Common myeloid progenitor, CD34-positive (primary cell): ENCODE measurements at regions not wholly inside any gene's neighbourhood (a gene's known extent, or its start where the extent isn't known, plus 50 kb on each side); places are given as distances from the start of the nearest gene placed in this dataset.

Source experiments
- CTCF ChIA-PET: fragments of 350-600 bp; sonication (Branson Sonifier 250); formaldehyde crosslinking; loops from one replicate; lab custom pipeline; 2021; ENCODE audit warnings: antibody characterized with exemption; lab: Charles Lee
- POLR2A ChIA-PET: fragments of 350-600 bp; sonication (Branson Sonifier 250); formaldehyde crosslinking; loops from one replicate; lab custom pipeline; 2021; ENCODE audit warnings: antibody characterized with exemption; lab: Charles Lee
- DNase-seq, 3 donors: peaks; one replicate each; pipeline versions ENCODE4 v3.0.0 to v3.0.0-alpha.2; 2013
- H3K27ac ChIP-seq, 2 experiments: 1 replicate in 1 of 2; 2 replicates in 1 of 2; pipeline ENCODE4 v1.7.0; 2013; ENCODE audit warnings: inconsistent platforms in 2 of 2, low read length in 2 of 2, mild to moderate bottlenecking in 2 of 2, low read depth in 1 of 2, moderate library complexity in 1 of 2; ENCODE audit not compliant: severe bottlenecking in 2 of 2, insufficient read depth in 1 of 2, poor library complexity in 1 of 2
- H3K27me3 ChIP-seq, 5 experiments: replicated peaks in 2 of 5; 1 replicate in 3 of 5; 2 replicates in 2 of 5; pipeline versions ENCODE4 v1.6.1 to v1.7.0; 2013; ENCODE audit warnings: low read length in 4 of 5, mild to moderate bottlenecking in 2 of 5, moderate library complexity in 2 of 5, inconsistent platforms in 1 of 5; ENCODE audit not compliant: insufficient read depth in 5 of 5, control insufficient read depth in 4 of 5
- H3K36me3 ChIP-seq, 4 experiments: 1 replicate in 2 of 4; 2 replicates in 2 of 4; pipeline versions ENCODE4 v1.6.1 to v1.7.0; 2013; ENCODE audit warnings: low read length in 3 of 4, control low read depth in 1 of 4, mild to moderate bottlenecking in 1 of 4; ENCODE audit not compliant: control insufficient read depth in 4 of 4, insufficient read depth in 4 of 4
- H3K4me1 ChIP-seq, 4 experiments: 1 replicate in 3 of 4; 2 replicates in 1 of 4; pipeline versions ENCODE4 v1.6.1 to v1.7.1; 2013; ENCODE audit warnings: low read length in 3 of 4, mild to moderate bottlenecking in 3 of 4, control low read depth in 1 of 4, inconsistent platforms in 1 of 4, moderate library complexity in 1 of 4; ENCODE audit not compliant: control insufficient read depth in 4 of 4, insufficient read depth in 4 of 4; ENCODE audit errors: control extremely low read depth in 1 of 4
- H3K4me3 ChIP-seq, 7 experiments: 1 replicate in 4 of 7; 2 replicates in 3 of 7; pipeline versions ENCODE4 v1.5.1 to v1.7.0; 2013; ENCODE audit warnings: mild to moderate bottlenecking in 7 of 7, low read length in 6 of 7, moderate library complexity in 6 of 7, inconsistent platforms in 2 of 7, low read depth in 2 of 7, control low read depth in 1 of 7; ENCODE audit not compliant: insufficient read depth in 4 of 7, control insufficient read depth in 1 of 7; ENCODE audit errors: extremely low read depth in 1 of 7
- H3K9me3 ChIP-seq, 5 experiments: 1 replicate in 4 of 5; 2 replicates in 1 of 5; pipeline versions ENCODE4 v1.6.1 to v1.7.1; 2013; ENCODE audit warnings: low read length in 4 of 5, mild to moderate bottlenecking in 2 of 5, inconsistent platforms in 1 of 5, low read depth in 1 of 5, moderate library complexity in 1 of 5; ENCODE audit not compliant: control insufficient read depth in 4 of 5, insufficient read depth in 2 of 5; ENCODE audit errors: control extremely low read depth in 1 of 5
- WGBS: methylation state at CpG from one replicate; pipeline ENCODE4 v1.1.5; 2013; ENCODE audit not compliant: insufficient coverage; 5-methylcytosine and 5-hydroxymethylcytosine counted together

DNA sequence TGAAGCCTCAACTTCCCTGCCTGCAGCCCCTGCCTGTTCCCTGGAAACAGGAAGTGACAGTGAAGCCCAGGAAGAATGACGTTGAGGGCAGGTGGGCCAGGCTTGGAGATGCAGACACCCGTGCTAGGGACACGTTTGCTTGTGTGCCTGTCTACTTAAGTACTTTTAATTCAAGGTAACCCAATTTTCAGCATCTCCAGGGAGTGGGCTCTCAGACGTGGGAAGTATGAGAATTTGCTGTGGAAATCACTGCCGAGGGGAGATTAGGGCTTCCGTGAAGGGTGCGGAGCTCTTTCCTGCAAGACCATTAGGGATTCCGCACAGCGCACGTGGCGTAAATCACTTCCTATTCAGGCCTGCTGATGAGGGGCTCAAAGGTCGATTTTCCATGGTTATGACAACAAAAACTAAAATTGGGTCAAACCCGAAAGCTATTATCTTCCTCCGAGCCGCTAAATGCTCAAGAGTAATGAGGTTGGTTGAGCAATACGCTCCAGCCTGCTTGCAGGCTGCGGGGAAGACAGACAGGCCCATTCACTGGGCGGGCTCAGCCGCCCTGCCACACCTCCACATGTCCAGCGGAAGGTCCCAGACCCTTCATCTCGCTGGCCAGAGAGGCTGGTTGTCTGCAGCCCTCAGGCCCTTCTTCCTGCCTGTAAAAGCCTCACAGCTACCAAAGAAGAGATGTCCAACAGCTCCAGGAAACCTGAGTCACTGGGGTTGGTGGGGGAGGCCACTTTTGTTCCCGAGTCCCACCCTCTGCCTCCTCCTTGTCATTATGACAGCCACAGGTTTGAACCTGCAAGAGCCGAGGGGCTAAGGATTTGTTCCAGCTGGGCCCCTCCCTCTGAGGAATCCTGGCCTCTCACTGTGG, 109.9 kb downstream of the RBFOX3 start:
- Histone ChIP-seq H3K9me3 (no peaks in the 10 kb centered on the region), H3K36me3 (no peaks in the 10 kb centered on the region), H3K27me3 (peaks cover 0 to 52% (median 2%) of the 10 kb centered on the region in 5 experiments), H3K27ac (no peak overlapping the region), H3K4me1 (no peaks in the 10 kb centered on the region), H3K4me3 (no peak overlapping the region)
- no peak for DNase-seq
- ChIA-PET POLR2A (no interaction called here), CTCF (no interaction called here)
- 48% methylated on average over 22 of the region's 23 CpGs for WGBS

DNA sequence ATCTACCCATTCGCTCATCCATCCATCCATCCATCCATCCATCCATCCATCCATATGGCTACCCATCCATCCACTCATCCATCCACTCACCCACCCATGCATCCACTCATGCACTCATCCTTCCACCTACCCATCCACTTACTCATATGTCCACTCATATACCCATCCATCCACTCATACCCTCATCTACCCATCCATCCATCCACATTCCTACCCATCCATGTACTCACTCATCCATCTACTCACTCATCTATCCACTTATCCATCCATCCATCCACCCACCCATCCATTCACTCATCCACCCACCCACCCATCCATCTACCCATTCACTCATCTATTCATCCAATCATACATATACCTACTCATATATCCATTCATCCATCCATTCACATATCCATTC, 112.0 kb downstream of the RBFOX3 start:
- no peak overlapping the region for H3K27ac ChIP-seq
- H3K36me3 ChIP-seq: no peaks in the 10 kb centered on the region
- H3K4me1 ChIP-seq: no peaks in the 10 kb centered on the region
- DNase-seq: no peak
- POLR2A ChIA-PET: no interaction called here
- H3K9me3 ChIP-seq: peaks cover 0 to 7% (median 0%) of the 10 kb centered on the region in 5 experiments
- H3K27me3 ChIP-seq: peaks cover 0 to 39% (median 2%) of the 10 kb centered on the region in 5 experiments
- no peak overlapping the region for H3K4me3 ChIP-seq
- WGBS: 0% methylated on average over 1 of the region's 1 CpG
- CTCF ChIA-PET: no interaction called here

DNA sequence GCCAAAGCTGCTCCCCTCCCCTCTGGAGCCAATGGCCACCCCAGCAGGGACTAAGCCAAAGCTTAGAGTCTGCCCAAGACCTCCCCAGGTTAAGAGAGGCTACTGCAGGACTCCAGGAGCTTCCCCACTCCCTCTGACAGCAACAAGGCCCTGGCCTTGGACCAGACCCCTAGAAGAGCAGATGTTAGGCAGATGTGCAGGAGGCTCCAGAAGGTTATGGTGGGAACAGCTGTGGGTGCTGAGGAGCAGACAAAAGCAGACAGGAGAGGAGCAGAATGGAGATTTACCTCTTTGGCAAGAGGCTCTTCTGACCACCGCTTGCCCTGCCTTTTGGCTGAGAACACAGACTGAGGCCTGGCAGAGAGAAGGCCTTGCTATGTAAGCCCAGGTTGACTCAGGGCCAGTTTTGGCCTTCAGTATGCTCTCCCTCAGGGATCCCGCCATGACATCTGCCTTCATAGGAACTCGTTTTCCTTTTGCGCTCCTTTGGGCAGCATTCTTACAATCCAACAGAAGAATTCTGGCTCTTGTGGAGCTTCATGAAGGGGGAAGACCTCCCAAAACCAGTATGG, 113.0 kb downstream of the RBFOX3 start:
- H3K36me3 ChIP-seq: no peaks in the 10 kb centered on the region
- H3K4me3 ChIP-seq: no peak overlapping the region
- H3K9me3 ChIP-seq: peaks cover 0 to 10% (median 0%) of the 10 kb centered on the region in 5 experiments
- H3K27me3 ChIP-seq: peaks cover 0 to 36% (median 2%) of the 10 kb centered on the region in 5 experiments
- H3K4me1 ChIP-seq: no peaks in the 10 kb centered on the region
- 100% methylated on average over 4 of the region's 4 CpGs for WGBS
- POLR2A ChIA-PET: no interaction called here
- CTCF ChIA-PET: no interaction called here
- DNase-seq: no peak
- H3K27ac ChIP-seq: no peak overlapping the region

DNA sequence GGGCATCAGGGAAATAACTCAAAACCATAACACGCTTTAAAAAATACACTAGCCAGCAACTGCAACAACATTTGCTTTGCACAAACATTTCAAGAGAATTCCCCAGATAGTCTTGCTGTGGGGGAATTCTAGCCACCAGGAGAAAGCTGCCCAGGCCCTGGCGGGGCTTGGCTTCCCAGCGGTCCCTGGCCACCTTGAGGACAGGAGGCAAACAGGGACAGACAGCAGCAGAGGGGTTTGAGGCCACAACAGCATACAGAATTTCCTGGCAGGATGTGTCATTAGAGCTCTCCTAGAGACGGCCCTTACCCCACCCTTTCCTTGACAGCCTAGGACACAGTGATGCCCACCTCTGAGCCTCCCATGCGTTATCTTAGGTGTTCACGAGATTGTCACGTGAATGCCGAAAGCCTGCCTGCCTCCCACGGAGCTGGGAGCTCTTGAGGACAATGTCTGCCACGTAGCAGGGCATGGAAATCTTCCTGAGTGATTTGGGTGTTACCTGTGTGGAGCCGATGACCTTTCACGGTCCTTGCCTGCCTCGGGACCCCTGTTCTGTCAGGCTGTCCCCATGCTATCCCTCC, 114.3 kb downstream of the RBFOX3 start:
- no peak overlapping the region for H3K27ac ChIP-seq
- 77% methylated on average over 13 of the region's 13 CpGs for WGBS

DNA sequence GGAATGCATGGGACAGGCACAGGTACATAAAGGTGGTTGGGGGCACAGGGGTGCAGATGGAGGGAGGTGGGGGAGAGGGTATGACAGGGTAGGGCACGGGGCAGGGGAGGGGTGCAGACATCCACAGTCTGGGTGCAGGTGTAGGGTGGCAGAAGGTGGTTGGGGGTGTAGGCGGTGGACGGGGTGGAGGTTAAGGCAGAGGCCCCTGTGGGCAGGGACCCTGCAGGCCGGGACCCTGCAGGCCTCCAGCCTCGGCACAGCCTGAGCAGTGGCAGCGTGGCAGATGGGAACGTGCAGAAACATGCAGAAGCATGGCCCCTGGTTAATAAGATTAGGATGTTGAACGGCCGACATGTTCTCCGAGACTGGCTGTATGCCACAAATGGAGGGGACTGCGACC, 115.2 kb downstream of the RBFOX3 start:
- no peaks in the 10 kb centered on the region for H3K4me1 ChIP-seq
- no peaks in the 10 kb centered on the region for H3K36me3 ChIP-seq
- 97% methylated on average over 11 of the region's 11 CpGs for WGBS
- DNase-seq: no peak
- peaks cover 0 to 17% (median 2%) of the 10 kb centered on the region in 5 experiments for H3K27me3 ChIP-seq
- H3K4me3 ChIP-seq: no peak overlapping the region
- ChIA-PET CTCF (no interaction called here), POLR2A (no interaction called here)
- H3K27ac ChIP-seq: no peak overlapping the region
- peaks cover 0 to 10% (median 0%) of the 10 kb centered on the region in 5 experiments for H3K9me3 ChIP-seq

More for the DNA sequence above, 114.3 kb downstream of the RBFOX3 start:
- H3K36me3 ChIP-seq: no peaks in the 10 kb centered on the region
- H3K4me3 ChIP-seq: no peak overlapping the region
- no peak for DNase-seq
- peaks cover 0 to 10% (median 0%) of the 10 kb centered on the region in 5 experiments for H3K9me3 ChIP-seq
- ChIA-PET CTCF (no interaction called here), POLR2A (no interaction called here)
- H3K4me1 ChIP-seq: no peaks in the 10 kb centered on the region
- H3K27me3 ChIP-seq: peaks cover 0 to 24% (median 2%) of the 10 kb centered on the region in 5 experiments

DNA sequence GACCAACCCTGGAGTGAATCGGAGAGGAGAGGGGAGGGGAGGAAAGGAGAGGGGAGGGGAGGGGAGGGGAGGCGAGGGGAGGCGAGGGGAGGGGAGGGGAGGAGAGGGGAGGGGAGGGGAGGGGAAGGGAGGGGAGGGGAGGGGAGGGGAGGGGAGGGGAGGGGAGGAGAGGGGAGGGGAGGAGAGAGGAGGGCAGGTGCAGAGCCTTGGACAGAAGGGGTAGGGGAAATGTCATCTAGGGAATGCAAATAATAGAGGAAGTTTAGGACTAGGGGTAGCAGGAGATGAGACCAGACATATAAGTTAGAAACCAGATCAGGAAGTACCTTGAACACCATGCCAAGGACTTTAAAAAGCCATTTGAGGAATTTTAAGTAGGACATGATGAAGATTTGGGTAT, 119.8 kb downstream of the RBFOX3 start:
- peaks cover 0 to 10% (median 0%) of the 10 kb centered on the region in 5 experiments for H3K9me3 ChIP-seq
- WGBS: no CpG with 5 or more reads among the region's 3 CpGs
- H3K4me1 ChIP-seq: no peaks in the 10 kb centered on the region
- POLR2A ChIA-PET: no interaction called here
- no peaks in the 10 kb centered on the region for H3K36me3 ChIP-seq
- no peak overlapping the region for H3K27ac ChIP-seq
- DNase-seq: no peak
- no peak overlapping the region for H3K4me3 ChIP-seq
- H3K27me3 ChIP-seq: peaks cover 0 to 45% (median 7%) of the 10 kb centered on the region in 5 experiments
- CTCF ChIA-PET: no interaction called here

DNA sequence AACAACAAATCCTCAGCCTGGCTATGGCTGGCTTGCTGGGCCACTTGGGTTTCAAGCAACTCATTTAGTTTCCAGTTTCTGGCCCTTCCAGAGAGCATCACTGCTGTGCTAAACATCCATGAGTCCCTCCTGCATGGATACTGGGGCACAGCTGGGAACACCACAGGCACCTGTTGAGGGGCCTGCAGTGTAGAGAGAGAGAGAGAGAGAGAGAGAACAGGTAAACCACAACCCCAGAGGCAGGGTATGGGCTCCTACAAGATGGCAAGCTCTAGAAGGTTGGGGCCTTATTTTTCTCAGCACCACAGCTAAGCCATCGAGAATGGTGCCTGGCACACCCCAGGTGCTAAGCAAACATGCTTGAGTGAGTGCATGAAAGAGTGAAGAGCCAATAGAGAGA, 120.3 kb downstream of the RBFOX3 start:
- no peak for DNase-seq
- POLR2A ChIA-PET: no interaction called here

More for the DNA sequence above, 120.3 kb downstream of the RBFOX3 start:
- WGBS: 73% methylated on average over 1 of the region's 1 CpG
- no peak overlapping the region for H3K27ac ChIP-seq
- CTCF ChIA-PET: no interaction called here
- no peaks in the 10 kb centered on the region for H3K4me1 ChIP-seq
- H3K36me3 ChIP-seq: no peaks in the 10 kb centered on the region
- H3K9me3 ChIP-seq: peaks cover 0 to 10% (median 0%) of the 10 kb centered on the region in 5 experiments
- peaks cover 0 to 49% (median 7%) of the 10 kb centered on the region in 5 experiments for H3K27me3 ChIP-seq
- H3K4me3 ChIP-seq: no peak overlapping the region
